HCT116 (cell line): ENCODE measurements at regions not wholly inside any gene's neighbourhood (a gene's known extent, or its start where the extent isn't known, plus 50 kb on each side); places are given as distances from the start of the nearest gene placed in this dataset.

Experiments used
- ATAC-seq: fragments of 200-7000 bp; cut with Tn5 transposase; 2 replicates; pipeline ENCODE4 v1.9.1; 2020; ENCODE audit warnings: mild to moderate bottlenecking, moderate library complexity
- BruUV-seq: library from RNA; stranded (reverse); fragments of 400-500 nt; replicated peaks from 2 replicates; lab custom pipeline; 2021; lab: Mats Ljungman, UMichigan
- CTCF ChIA-PET: fragments of 300-600 bp; sonication (Branson Sonifier 250); formaldehyde crosslinking; loops from one replicate; lab custom pipeline; 2021; ENCODE audit warnings: antibody characterized with exemption; lab: Charles Lee
- POLR2A ChIA-PET: fragments of 300-600, 350-600 bp; sonication (Branson Sonifier 250); formaldehyde crosslinking; loops from one replicate; lab custom pipeline; 2021; ENCODE audit warnings: antibody characterized with exemption; lab: Charles Lee
- RAD21 ChIA-PET, 2 experiments: fragments of 300-600 bp; sonication (Branson Sonifier 250); formaldehyde crosslinking; loops; one replicate each; lab custom pipeline; 2023; ENCODE audit warnings: low total read pairs in 2 of 2; ENCODE audit not compliant: uncharacterized antibody in 2 of 2, unreplicated experiment in 2 of 2, low non-redundant PET in 1 of 2; lab: Charles Lee
- DNase-seq: peaks from one replicate; pipeline ENCODE4 v3.0.0-alpha.2; 2010; ENCODE audit warnings: low read depth, low spot score
- H2AFZ ChIP-seq: fragments of 200-600 bp; shearing (Covaris generic), sonication (generic); 2 replicates; pipeline ENCODE4 v1.6.1; 2017; ENCODE audit warnings: low read depth, mixed run types, mixed read lengths, antibody characterized with exemption, low read length; ENCODE audit not compliant: poor library complexity, severe bottlenecking
- H3K27ac ChIP-seq: 2 replicates; pipeline ENCODE4 v1.5.1; 2012; ENCODE audit warnings: low read depth, low read length
- H3K27me3 ChIP-seq: fragments of 200-600 bp; sonication (generic); 2 replicates; pipeline ENCODE4 v1.6.1; 2016; ENCODE audit warnings: mixed run types, low read length, mixed read lengths; ENCODE audit not compliant: insufficient read depth
- H3K36me3 ChIP-seq, 2 experiments: fragments of 200-500 bp in 1 of 2; fragments of 200-600 bp in 1 of 2; sonication (Bioruptor generic) in 1 of 2; sonication (generic) in 1 of 2; 2 replicates each; pipeline versions ENCODE4 v1.5.1 to v1.6.1; 2014 to 2016; ENCODE audit warnings: low read length in 2 of 2, inconsistent platforms in 1 of 2, mixed read lengths in 1 of 2, mixed run types in 1 of 2; ENCODE audit not compliant: insufficient read depth in 2 of 2, control insufficient read depth in 1 of 2
- H3K4me1 ChIP-seq, 2 experiments: fragments of 200-600 bp in 1 of 2; sonication (generic) in 1 of 2; 2 replicates each; pipeline versions ENCODE4 v1.5.1 to v1.6.1; 2012 to 2017; ENCODE audit warnings: low read length in 2 of 2, inconsistent platforms in 1 of 2, mild to moderate bottlenecking in 1 of 2, mixed read lengths in 1 of 2, mixed run types in 1 of 2, moderate library complexity in 1 of 2; ENCODE audit not compliant: insufficient read depth in 2 of 2, control insufficient read depth in 1 of 2
- H3K4me2 ChIP-seq: fragments of 200-600 bp; sonication (generic); 2 replicates; pipeline ENCODE4 v1.6.1; 2017; ENCODE audit warnings: mixed run types, low read length, mixed read lengths
- H3K4me3 ChIP-seq, 2 experiments: fragments of 200-600 bp in 1 of 2; sonication (generic) in 1 of 2; replicated peaks in 1 of 2; 2 replicates each; pipeline ENCODE4 v1.5.1; 2011 to 2016; ENCODE audit warnings: low read length in 2 of 2, control low read depth in 1 of 2, low read depth in 1 of 2, mild to moderate bottlenecking in 1 of 2, mixed read lengths in 1 of 2, mixed run types in 1 of 2
- H3K79me2 ChIP-seq: fragments of 200-600 bp; sonication (generic); 2 replicates; pipeline ENCODE4 v1.6.1; 2017; ENCODE audit warnings: mild to moderate bottlenecking, mixed run types, low read length, moderate library complexity, mixed read lengths; ENCODE audit not compliant: insufficient read depth
- H3K9ac ChIP-seq: fragments of 200-600 bp; sonication (generic); 2 replicates; pipeline ENCODE4 v1.6.1; 2016; ENCODE audit warnings: low read length, mixed read lengths
- H3K9me2 ChIP-seq: fragments of 200-600 bp; sonication (generic), shearing (Covaris generic); 2 replicates; pipeline ENCODE4 v1.6.1; 2017; ENCODE audit warnings: mixed run types, mild to moderate bottlenecking, moderate library complexity; ENCODE audit not compliant: insufficient read depth
- H3K9me3 ChIP-seq, 2 experiments: fragments of 200-500 bp in 1 of 2; fragments of 200-600 bp in 1 of 2; sonication (Bioruptor generic) in 1 of 2; sonication (generic) in 1 of 2; 2 replicates each; pipeline ENCODE4 v1.6.1; 2014 to 2017; ENCODE audit warnings: low read length in 2 of 2, mixed read lengths in 2 of 2, inconsistent platforms in 1 of 2, low read depth in 1 of 2, mild to moderate bottlenecking in 1 of 2, mixed run types in 1 of 2, moderate library complexity in 1 of 2; ENCODE audit not compliant: control insufficient read depth in 1 of 2, insufficient read depth in 1 of 2
- H4K20me1 ChIP-seq: fragments of 200-600 bp; sonication (generic), shearing (Covaris generic); 2 replicates; pipeline ENCODE4 v1.6.1; 2017; ENCODE audit warnings: mixed run types, mild to moderate bottlenecking, moderate library complexity; ENCODE audit not compliant: insufficient read depth
- CBX3 ChIP-seq: IDR thresholded peaks from 2 replicates; pipeline ENCODE4 v1.6.1; 2012; ENCODE audit warnings: low read depth
- CTCF ChIP-seq, 3 experiments: fragments of 200-600 bp in 1 of 3; sonication (generic) in 1 of 3; IDR thresholded peaks in 2 of 3; conservative IDR thresholded peaks in 1 of 3; 2 replicates each; pipeline ENCODE4 v1.5.1; 2012 to 2017; ENCODE audit warnings: low read depth in 2 of 3, low read length in 2 of 3, antibody characterized with exemption in 1 of 3, borderline replicate concordance in 1 of 3, control low read depth in 1 of 3, mild to moderate bottlenecking in 1 of 3, mixed read lengths in 1 of 3, mixed run types in 1 of 3, moderate library complexity in 1 of 3; ENCODE audit not compliant: insufficient read depth in 1 of 3
- EGR1 ChIP-seq: IDR thresholded peaks from 2 replicates; pipeline ENCODE4 v1.6.1; 2012; ENCODE audit warnings: low read depth
- ELF1 ChIP-seq: IDR thresholded peaks from 2 replicates; pipeline ENCODE4 v1.6.1; 2012; ENCODE audit warnings: low read depth, borderline replicate concordance
- EZH2 ChIP-seq: fragments of 200-600 bp; sonication (generic); IDR thresholded peaks from 2 replicates; pipeline ENCODE4 v1.6.1; 2017; ENCODE audit warnings: antibody characterized with exemption, mixed run types
- EZH2phosphoT487 ChIP-seq: fragments of 200-600 bp; IDR thresholded peaks from 2 replicates; pipeline ENCODE4 v1.6.1; 2018; ENCODE audit warnings: antibody characterized with exemption, borderline replicate concordance
- MAX ChIP-seq: IDR thresholded peaks from 2 replicates; pipeline ENCODE4 v1.6.1; 2012
- POLR2A ChIP-seq: IDR thresholded peaks from 2 replicates; pipeline ENCODE4 v1.7.0; 2011; ENCODE audit warnings: borderline replicate concordance; ENCODE audit not compliant: insufficient read depth, insufficient read length; ENCODE audit errors: extremely low read depth
- POLR2AphosphoS5 ChIP-seq: IDR thresholded peaks from 2 replicates; pipeline ENCODE4 v1.6.1; 2011; ENCODE audit warnings: mild to moderate bottlenecking, low read depth, low read length, moderate library complexity
- RAD21 ChIP-seq: IDR thresholded peaks from 2 replicates; pipeline ENCODE4 v1.6.1; 2012; ENCODE audit warnings: low read depth, mild to moderate bottlenecking
- SIN3A ChIP-seq: IDR thresholded peaks from 2 replicates; pipeline ENCODE4 v1.6.1; 2012; ENCODE audit warnings: low read depth
- SP1 ChIP-seq: IDR thresholded peaks from 2 replicates; pipeline ENCODE4 v1.6.1; 2012; ENCODE audit warnings: low read depth
- TCF7L2 ChIP-seq: IDR thresholded peaks from 2 replicates; pipeline ENCODE4 v1.7.0; 2011; ENCODE audit warnings: borderline replicate concordance, inconsistent platforms; ENCODE audit not compliant: insufficient read depth, insufficient read length; ENCODE audit errors: extremely low read depth
- YY1 ChIP-seq: IDR thresholded peaks from 2 replicates; pipeline ENCODE4 v1.6.1; 2011; ENCODE audit warnings: low read length, low read depth, moderate library complexity, mild to moderate bottlenecking; ENCODE audit not compliant: insufficient replicate concordance; ENCODE audit errors: extremely low read depth
- ZFX ChIP-seq: fragments of 450-650 bp; IDR thresholded peaks from 2 replicates; pipeline ENCODE4 v1.6.1; 2017
- ZNF274 ChIP-seq: fragments of 200-500 bp; sonication (Bioruptor generic); IDR thresholded peaks from 2 replicates; pipeline ENCODE4 v1.6.1; 2014; ENCODE audit warnings: mild to moderate bottlenecking, low read depth, low read length, inconsistent platforms
- intact Hi-C: fragments of 100-400 bp; cut with micrococcal nuclease; formaldehyde crosslinking; loops from 2 replicates; pipeline ENCODE4 v1.10.0; 2022

GRCh38 chr2:47226923-47227220 lies 50.6 kb upstream of the CALM2 start:
- RAD21 ChIA-PET: no interaction called here
- Histone ChIP-seq H3K9me2 (peaks cover 1% of the 10 kb centered on the region; the same call in 1 of the 2 replicates), H3K27ac (no peak overlapping the region), H3K79me2 (no peaks in the 10 kb centered on the region), H3K4me2 (no peak overlapping the region), H3K4me1 (peaks cover 3 to 11% of the 10 kb centered on the region in 2 experiments; a peak in 3 of 4 replicates), H3K9ac (no peak overlapping the region), H3K4me3 (no peak overlapping the region), H3K27me3 (no peaks in the 10 kb centered on the region), H2AFZ (no peak overlapping the region), H4K20me1 (no peaks in the 10 kb centered on the region), H3K9me3 (no peaks in the 10 kb centered on the region), H3K36me3 (no peaks in the 10 kb centered on the region)
- BruUV-seq: no TSS peak
- no peak for ATAC-seq
- intact Hi-C loops: no loop called here
- POLR2A ChIA-PET: no interaction called here
- DNase-seq: no peak
- TF ChIP-seq EZH2phosphoT487 (no peak), SIN3A (no peak), SP1 (no peak), POLR2AphosphoS5 (no peak), POLR2A (no peak), CTCF (IDR thresholded peaks at IDR 0.05 in 2 of 3, conservative IDR thresholded peaks at IDR 0.05 in 1 of 3; ENCODE audit: borderline replicate concordance in 1 of 3, insufficient read depth in 1 of 3, low read depth in 2 of 3, low read length in 2 of 3) (no peak), EGR1 (no peak), CBX3 (no peak), TCF7L2 (no peak), YY1 (no peak), EZH2 (no peak), ZFX (no peak), ELF1 (no peak), ZNF274 (no peak), RAD21 (no peak), MAX (no peak)
- CTCF ChIA-PET: no interaction called here
